ENCODE measurements at regions not wholly inside any gene's neighbourhood (a gene's known extent, or its start where the extent isn't known, plus 50 kb on each side); places are given as distances from the start of the nearest gene placed in this dataset.

- TF ChIP-seq EZH2 (IDR thresholded peaks at IDR 0.05) = no peak
- no peak for TF ChIP-seq POLR2AphosphoS5 (IDR thresholded peaks at IDR 0.05; ENCODE audit: borderline replicate concordance, low read depth, low read length)
Observed at GRCh38 chr2:173630425-173631126, 275.9 kb downstream of the CDCA7 start.
